ENCODE measurements at regions not wholly inside any gene's neighbourhood (a gene's known extent, or its start where the extent isn't known, plus 50 kb on each side); places are given as distances from the start of the nearest gene placed in this dataset.

DNA sequence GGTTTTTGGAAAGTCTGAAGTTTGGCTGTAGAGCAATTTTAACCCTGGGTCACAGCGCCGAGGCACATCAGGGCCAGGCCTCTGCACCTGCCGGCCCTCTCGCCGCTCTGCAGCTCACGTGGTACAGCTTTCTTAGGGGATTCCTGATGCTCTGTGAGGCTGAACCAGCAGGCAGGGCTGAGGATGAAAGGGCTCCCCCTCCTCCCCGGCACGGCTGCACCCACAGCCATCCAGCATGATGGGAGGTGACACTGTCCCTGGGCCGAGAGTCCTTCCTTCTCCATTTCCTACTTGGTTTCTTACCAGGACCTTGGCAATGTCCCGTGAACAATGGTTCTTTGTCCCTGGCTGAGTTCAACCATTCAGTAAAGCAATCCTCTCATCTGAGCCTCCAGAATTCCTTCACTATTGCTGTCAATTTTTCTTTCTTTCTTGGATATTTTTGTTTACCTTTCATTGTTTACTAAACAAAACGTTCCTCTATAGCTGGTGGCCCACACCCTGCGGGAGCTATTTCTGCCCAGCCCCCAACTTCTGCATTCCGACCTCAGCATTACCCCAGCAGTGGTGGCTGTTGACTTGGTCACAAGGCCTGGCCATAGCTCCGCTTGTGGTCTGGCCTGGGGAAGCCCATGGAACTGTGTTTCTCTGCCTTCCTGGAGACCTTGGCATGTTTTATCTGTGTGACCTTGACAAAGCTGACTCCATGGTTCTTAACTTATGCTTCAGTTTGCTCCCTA, 172.8 kb upstream of the B3GAT1 start:
- peaks cover 11% of the 10 kb centered on the region for H3K4me1 ChIP-seq (ENCODE audit: insufficient read depth, low read length, poor library complexity, severe bottlenecking)

GRCh38 chr11:134584001-134584561, 172.0 kb upstream of the B3GAT1 start:
- Histone ChIP-seq H3K4me2 (ENCODE audit: low read depth, low read length, poor library complexity, severe bottlenecking) (peak overlapping the region; percentile 55), H4K20me1 (ENCODE audit: insufficient read depth, low read length, poor library complexity, severe bottlenecking) (no peaks in the 10 kb centered on the region), H2AFZ (ENCODE audit: low read length) (no peak overlapping the region), H3K4me3 (ENCODE audit: low read length, poor library complexity, severe bottlenecking) (no peak overlapping the region), H3K9me3 (ENCODE audit: insufficient read depth, low read depth, low read length) (no peaks in the 10 kb centered on the region), H3K9me2 (replicated peaks; ENCODE audit: low read depth, low read length) (no peaks in the 10 kb centered on the region), H3K27me3 (ENCODE audit: insufficient read depth, low read length, poor library complexity, severe bottlenecking) (no peaks in the 10 kb centered on the region), H3K4me1 (ENCODE audit: insufficient read depth, low read length, poor library complexity, severe bottlenecking) (peaks cover 11% of the 10 kb centered on the region), H3K79me2 (ENCODE audit: insufficient read depth, low read length) (no peaks in the 10 kb centered on the region), H3K36me3 (ENCODE audit: insufficient read depth, low read length) (no peaks in the 10 kb centered on the region), H3F3A (ENCODE audit: low read depth) (no peaks in the 10 kb centered on the region), H3K9ac (ENCODE audit: low read depth, low read length, poor library complexity, severe bottlenecking) (no peak overlapping the region)
- no peak for TF ChIP-seq EZH2phosphoT487 (IDR thresholded peaks at IDR 0.05; ENCODE audit: borderline replicate concordance)
- TF ChIP-seq, protein P1, sequence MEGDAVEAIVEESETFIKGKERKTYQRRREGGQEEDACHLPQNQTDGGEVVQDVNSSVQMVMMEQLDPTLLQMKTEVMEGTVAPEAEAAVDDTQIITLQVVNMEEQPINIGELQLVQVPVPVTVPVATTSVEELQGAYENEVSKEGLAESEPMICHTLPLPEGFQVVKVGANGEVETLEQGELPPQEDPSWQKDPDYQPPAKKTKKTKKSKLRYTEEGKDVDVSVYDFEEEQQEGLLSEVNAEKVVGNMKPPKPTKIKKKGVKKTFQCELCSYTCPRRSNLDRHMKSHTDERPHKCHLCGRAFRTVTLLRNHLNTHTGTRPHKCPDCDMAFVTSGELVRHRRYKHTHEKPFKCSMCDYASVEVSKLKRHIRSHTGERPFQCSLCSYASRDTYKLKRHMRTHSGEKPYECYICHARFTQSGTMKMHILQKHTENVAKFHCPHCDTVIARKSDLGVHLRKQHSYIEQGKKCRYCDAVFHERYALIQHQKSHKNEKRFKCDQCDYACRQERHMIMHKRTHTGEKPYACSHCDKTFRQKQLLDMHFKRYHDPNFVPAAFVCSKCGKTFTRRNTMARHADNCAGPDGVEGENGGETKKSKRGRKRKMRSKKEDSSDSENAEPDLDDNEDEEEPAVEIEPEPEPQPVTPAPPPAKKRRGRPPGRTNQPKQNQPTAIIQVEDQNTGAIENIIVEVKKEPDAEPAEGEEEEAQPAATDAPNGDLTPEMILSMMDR (conservative IDR thresholded peaks at IDR 0.05; ENCODE audit: low read length) = no peak

More for the DNA sequence above, 172.8 kb upstream of the B3GAT1 start:
- Histone ChIP-seq H3K27me3 (ENCODE audit: insufficient read depth, low read length, poor library complexity, severe bottlenecking) (no peaks in the 10 kb centered on the region), H3K79me2 (ENCODE audit: insufficient read depth, low read length) (no peaks in the 10 kb centered on the region), H3K9me3 (ENCODE audit: insufficient read depth, low read depth, low read length) (no peaks in the 10 kb centered on the region), H3K4me2 (ENCODE audit: low read depth, low read length, poor library complexity, severe bottlenecking) (no peak overlapping the region), H4K20me1 (ENCODE audit: insufficient read depth, low read length, poor library complexity, severe bottlenecking) (no peaks in the 10 kb centered on the region), H3K4me3 (ENCODE audit: low read length, poor library complexity, severe bottlenecking) (no peak overlapping the region), H3F3A (ENCODE audit: low read depth) (no peaks in the 10 kb centered on the region), H2AFZ (ENCODE audit: low read length) (no peak overlapping the region), H3K9ac (ENCODE audit: low read depth, low read length, poor library complexity, severe bottlenecking) (no peak overlapping the region), H3K9me2 (replicated peaks; ENCODE audit: low read depth, low read length) (no peaks in the 10 kb centered on the region), H3K36me3 (ENCODE audit: insufficient read depth, low read length) (no peaks in the 10 kb centered on the region)
- TF ChIP-seq EZH2phosphoT487 (IDR thresholded peaks at IDR 0.05; ENCODE audit: borderline replicate concordance) = no peak
- TF ChIP-seq, protein P1 (conservative IDR thresholded peaks at IDR 0.05; ENCODE audit: low read length) = no peak

- no peak overlapping the region for H3K4me3 ChIP-seq (ENCODE audit: low read length, poor library complexity, severe bottlenecking)
- H3K4me2 ChIP-seq (ENCODE audit: low read depth, low read length, poor library complexity, severe bottlenecking) = peak overlapping the region; percentile 55
- peaks cover 11% of the 10 kb centered on the region for H3K4me1 ChIP-seq (ENCODE audit: insufficient read depth, low read length, poor library complexity, severe bottlenecking)
- H3F3A ChIP-seq (ENCODE audit: low read depth) = no peaks in the 10 kb centered on the region
- TF ChIP-seq EZH2phosphoT487 (IDR thresholded peaks at IDR 0.05; ENCODE audit: borderline replicate concordance) = no peak
- TF ChIP-seq, protein P1 (conservative IDR thresholded peaks at IDR 0.05; ENCODE audit: low read length) = no peak
- no peaks in the 10 kb centered on the region for H3K27me3 ChIP-seq (ENCODE audit: insufficient read depth, low read length, poor library complexity, severe bottlenecking)
- no peaks in the 10 kb centered on the region for H4K20me1 ChIP-seq (ENCODE audit: insufficient read depth, low read length, poor library complexity, severe bottlenecking)
- no peak overlapping the region for H2AFZ ChIP-seq (ENCODE audit: low read length)
- H3K79me2 ChIP-seq (ENCODE audit: insufficient read depth, low read length) = no peaks in the 10 kb centered on the region
- H3K9ac ChIP-seq (ENCODE audit: low read depth, low read length, poor library complexity, severe bottlenecking) = no peak overlapping the region
- no peaks in the 10 kb centered on the region for H3K9me3 ChIP-seq (ENCODE audit: insufficient read depth, low read depth, low read length)
- no peaks in the 10 kb centered on the region for H3K36me3 ChIP-seq (ENCODE audit: insufficient read depth, low read length)
- no peaks in the 10 kb centered on the region for H3K9me2 ChIP-seq (replicated peaks; ENCODE audit: low read depth, low read length)
Observed at GRCh38 chr11:134583397-134583990, 171.5 kb upstream of the B3GAT1 start.

Data from Loucy (cell line).